Suppressor macrophage treated with lipopolysaccharide for 4 hours (primary cell): ENCODE measurements at regions not wholly inside any gene's neighbourhood (a gene's known extent, or its start where the extent isn't known, plus 50 kb on each side); places are given as distances from the start of the nearest gene placed in this dataset.
"Not testable (repeated sequence)": the region's sequence is repeated elsewhere in the genome, so short reads cannot be mapped to it uniquely, and the experiment has no call there.

Experiments
- DNase-seq: peaks from one replicate; pipeline ENCODE4 v3.0.0-alpha.2; 2020

DNA sequence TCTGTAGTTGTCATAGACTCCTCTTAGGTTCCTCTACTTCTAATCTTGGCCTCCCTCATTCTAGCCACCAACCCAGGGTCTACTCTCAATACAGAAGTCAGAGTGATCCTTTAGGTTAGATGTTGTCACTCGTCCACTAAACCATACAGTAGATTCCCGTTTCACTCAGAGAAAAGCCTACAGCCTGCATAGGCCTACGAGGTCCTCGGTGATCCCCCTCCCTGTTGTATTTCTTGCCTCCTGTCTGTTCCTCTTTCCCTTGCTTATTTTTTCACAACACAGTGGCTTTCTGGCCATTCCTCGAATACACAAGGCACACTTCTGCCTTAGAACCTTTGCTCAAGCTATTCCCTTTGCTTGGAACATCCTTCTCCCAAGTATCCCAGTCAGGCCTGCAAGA lies 183.0 kb upstream of the PRSS1 start:
- DNase-seq: peak; percentile 43

DNA sequence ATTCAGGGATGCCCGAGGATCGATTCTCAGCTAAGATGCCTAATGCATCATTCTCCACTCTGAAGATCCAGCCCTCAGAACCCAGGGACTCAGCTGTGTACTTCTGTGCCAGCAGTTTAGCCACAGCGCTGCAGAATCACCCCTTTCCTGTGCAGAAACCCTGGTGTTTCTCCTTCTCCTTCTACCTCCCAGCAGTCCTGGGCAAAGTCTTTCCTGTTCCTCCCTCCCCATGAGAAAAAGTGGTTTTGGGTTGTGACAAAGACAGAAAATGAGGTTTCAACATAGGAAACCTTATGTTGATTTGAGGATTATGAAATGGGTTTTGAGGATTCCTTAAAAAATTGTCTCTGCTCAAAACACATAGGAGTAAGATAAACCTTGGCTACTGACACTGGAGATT lies 185.1 kb upstream of the PRSS1 start:
- DNase-seq: not testable (repeated sequence)

DNA sequence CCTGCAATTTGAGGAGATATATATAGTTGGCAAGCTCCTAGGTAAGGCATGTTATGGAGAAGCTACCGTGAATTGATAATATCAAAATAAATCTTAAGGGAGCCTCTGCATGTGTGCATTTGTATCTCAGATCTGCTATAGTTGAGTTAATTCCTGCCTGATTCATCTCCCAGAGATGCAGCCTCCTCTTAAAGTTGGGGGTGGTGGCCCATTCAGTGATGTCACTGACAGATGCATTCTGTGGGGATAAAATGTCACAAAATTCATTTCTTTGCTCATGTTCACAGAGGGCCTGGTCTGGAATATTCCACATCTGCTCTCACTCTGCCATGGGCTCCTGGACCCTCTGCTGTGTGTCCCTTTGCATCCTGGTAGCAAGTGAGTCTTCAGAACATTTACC lies 185.8 kb upstream of the PRSS1 start:
- no peak for DNase-seq

DNA sequence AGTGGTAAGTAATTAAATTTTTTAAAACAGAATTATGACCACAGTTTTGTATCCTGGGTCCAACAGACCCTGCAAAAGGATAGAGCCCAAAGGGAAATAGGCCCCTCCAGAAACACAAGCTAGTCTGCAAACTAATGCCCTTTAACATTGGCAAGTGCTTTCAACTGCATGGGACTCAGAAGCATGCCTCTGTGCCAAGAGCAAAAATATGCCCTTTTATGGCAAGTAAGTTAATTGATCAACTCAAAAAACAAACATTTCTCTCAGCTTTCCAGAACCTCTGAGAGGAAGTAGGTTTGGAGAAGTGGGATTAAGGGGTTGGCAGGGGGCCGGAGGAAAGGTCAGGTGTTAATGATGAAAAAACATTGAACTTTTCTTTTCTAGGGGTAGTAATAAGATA lies 186.6 kb upstream of the PRSS1 start:
- no peak for DNase-seq

DNA sequence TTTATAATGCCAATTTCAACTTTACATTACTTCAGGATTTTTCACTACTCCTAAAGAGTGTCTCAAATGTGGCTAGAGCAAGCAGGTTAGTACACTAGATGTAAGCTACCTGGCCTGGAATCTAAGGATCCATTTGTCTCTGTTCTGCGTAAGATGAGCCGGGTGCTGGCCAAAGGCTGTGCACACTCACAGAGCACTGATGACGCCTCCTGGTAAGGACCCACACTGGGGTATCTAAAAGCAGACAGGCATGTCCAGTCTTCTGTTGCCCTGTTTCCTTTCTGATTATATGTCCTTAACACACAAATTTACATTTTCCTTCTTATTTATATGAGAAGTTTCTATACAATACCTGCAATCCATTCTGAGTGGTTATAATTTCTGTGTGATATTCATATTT lies 187.9 kb upstream of the PRSS1 start:
- DNase-seq: not testable (repeated sequence)

DNA sequence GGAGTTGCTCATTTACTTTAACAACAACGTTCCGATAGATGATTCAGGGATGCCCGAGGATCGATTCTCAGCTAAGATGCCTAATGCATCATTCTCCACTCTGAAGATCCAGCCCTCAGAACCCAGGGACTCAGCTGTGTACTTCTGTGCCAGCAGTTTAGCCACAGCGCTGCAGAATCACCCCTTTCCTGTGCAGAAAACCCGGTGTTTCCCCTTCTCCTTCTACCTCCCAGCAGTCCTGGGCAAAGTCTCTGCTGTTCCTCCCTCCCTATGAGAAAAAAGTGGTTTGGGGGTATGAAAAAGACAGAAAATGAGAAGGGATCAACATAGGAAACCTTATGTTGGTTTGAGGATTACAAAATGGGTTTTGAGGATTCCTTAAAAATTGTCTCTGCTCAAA lies 188.5 kb upstream of the PRSS1 start:
- DNase-seq: not testable (repeated sequence)

DNA sequence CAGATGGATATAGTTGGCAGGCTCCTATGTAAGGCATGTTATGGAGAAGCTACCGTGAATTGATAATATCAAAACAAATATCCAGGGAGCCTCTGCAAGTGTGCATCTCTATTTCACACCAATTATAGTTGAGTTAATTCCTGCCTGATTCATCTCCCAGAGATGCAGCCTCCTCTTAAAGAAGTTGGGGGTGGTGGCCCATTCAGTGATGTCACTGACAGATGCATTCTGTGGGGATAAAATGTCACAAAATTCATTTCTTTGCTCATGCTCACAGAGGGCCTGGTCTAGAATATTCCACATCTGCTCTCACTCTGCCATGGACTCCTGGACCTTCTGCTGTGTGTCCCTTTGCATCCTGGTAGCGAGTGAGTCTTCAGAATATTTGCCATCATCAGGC lies 189.1 kb upstream of the PRSS1 start:
- no peak for DNase-seq

DNA sequence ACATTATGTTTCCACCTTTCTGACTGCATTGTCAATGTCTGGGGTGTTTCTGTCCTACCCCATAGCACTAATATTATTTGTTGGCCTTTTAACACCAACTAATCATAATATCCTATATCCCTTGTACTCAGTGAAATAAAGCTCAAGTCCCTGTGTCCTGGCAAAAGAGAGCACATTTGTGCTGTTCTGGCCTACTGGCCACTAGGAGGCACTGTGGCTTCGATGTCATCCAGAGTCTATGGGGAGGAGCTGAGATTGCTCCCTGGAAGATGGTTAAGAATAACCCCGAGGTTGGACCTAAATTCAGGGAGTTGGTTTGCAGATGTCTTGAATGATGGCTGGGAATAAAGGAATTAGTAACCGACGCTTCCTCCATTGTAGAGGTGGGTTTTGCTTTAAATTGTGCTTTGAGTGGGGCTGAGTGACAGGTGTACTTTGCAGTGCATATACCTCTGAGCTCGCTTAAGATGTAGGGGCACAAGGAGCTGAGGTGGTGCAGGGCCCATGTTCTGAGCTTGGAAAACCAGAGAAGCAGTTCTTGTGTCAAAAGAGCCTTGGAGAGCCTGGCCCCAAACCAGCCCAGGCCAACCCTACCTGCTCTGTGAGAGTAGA lies 191.2 kb upstream of the PRSS1 start:
- peak; percentile 77 for DNase-seq

DNA sequence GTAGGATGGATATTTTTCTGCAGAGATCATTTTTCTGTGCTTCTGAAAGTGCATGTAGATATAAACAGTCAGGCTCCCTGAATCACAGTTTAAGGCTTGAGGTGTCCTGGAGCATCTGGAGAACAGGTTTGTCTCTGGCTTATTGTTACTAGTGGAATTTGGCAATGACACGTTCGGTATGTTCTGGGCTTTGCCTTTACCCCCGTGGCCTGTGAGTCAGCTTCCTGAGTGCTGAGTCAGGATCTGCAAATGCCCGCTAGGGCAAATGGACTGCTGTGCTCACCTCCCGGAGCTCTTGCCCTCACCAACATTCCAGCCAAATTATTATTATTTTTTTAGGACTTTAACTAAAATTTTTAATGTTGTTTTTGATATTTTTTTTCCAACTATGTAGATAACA lies 192.5 kb upstream of the PRSS1 start:
- peak; percentile 82 for DNase-seq

DNA sequence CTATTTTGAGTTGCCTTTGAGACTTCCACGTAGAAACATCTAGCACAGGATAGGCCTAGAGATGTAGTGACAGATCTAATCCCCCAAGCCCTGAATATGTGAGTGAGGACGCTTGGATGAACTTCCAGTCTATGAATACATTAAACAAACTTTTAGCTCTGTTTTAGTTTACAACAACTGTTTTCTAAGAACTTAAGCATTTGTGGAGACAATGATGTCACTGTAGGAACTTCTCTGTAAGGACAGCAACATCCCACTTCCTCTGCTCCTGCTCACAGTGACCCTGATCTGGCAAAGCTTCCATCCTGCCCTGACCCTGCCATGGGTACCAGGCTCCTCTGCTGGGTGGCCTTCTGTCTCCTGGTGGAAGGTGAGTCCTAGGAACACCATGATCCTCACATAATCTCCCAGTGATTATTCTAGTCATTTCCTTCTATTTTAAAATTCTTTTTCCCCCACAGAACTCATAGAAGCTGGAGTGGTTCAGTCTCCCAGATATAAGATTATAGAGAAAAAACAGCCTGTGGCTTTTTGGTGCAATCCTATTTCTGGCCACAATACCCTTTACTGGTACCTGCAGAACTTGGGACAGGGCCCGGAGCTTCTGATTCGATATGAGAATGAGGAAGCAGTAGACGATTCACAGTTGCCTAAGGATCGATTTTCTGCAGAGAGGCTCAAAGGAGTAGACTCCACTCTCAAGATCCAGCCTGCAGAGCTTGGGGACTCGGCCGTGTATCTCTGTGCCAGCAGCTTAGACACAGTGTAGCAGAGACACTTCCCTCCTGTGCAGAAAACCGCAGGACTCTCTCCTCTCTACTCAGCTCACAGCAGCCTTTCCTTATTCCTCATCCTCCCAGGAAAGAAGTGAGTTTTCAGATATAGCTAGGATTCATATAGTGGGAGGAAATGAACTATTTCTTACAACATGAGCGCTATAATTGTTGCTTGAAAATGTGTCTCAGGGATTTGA lies 194.4 kb upstream of the PRSS1 start:
- DNase-seq: peak; percentile 32

DNA sequence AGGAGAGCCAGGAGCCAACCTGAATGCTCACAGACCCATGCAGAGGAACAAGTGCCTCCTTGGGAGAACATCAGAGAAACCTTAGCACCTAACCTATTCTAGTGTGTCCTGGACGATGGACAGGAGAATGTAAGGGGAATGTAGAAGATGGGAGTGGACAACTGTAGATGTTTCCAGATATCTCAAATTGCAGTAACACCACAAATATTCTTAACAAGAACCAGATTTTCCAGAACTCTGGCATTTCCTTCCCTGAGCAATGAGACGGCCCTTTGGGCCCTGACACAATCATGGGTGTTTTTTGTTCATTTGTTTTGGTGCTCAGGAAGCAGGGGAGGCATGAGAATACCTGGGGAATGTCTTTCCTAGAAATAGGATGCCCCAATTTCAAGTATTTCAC lies 196.1 kb upstream of the PRSS1 start:
- DNase-seq: no peak

DNA sequence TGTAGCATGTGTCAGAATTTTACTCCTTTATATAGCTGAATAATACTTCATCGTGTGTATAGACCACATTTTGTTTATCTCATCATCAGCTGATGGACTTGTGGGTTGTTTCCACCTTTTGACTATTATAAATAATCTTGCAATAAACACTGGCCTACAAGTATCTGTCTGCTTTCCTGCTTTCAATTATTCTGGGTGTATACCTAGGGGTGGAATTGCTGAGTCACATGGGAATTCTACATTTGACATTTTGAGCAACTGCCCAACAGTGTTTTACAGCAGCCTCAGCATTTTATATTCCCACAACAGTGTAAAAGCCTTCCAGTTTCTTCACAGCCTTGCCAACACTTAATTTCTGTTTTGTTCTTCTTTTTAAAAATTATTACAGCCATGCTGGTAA lies 200.3 kb upstream of the PRSS1 start:
- peak; percentile 41 for DNase-seq

DNA sequence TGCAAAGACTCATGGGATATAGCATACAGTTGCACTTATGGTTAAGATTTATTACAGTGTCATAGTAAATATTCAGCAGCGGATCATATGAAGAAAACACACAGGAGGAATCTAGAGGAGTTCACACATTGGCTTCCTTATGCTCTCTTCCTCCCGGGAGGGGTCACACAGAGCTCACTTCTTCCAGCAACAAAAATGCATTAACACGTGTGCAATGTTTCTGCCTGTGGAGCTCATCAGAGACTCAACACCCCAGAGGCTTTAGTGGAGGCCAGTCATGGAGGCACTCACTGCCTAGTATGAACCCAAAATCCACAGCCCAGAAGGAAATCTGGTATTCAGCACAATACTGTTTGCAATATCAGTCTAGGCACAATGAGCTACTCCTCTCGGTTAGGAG lies 202.8 kb upstream of the PRSS1 start:
- no peak for DNase-seq

DNA sequence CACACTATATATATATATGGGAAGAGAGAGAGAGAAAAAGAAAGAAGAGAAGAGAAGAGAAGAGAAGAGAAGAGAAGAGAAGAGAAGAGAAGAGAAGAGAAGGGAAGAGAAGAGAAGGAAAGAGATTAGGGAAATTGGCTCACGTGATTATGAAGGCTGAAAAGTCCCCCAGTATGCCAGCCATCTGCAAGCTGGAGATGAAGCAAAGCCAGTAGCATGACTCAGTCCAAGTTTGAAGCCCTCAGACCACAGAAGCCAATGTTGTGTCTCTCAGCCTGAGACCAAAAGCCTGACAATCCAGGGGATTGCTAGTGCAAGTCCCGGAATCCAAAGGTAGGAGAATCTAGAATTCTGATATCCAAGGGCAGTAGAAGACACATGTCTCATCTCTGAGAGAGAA lies 206.3 kb upstream of the PRSS1 start:
- peak; percentile 66 for DNase-seq

DNA sequence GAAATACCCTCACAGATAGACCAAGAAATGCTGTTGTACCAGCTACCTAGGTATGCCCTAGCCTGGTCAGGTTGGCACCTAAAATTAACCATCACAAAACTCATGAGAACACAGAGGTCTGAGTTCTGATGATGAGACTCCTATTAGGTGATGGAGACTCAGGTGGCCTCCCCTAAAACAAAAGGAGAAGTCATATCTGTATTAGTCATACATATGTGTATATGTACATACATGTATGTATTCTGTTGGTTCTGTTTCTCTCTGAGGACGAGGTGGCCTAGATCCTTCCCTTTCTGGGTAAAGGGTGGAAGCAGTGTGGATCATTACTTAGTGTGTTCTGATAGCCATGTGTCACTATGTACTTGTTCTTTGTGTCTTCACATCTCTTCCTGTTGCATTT lies 207.2 kb upstream of the PRSS1 start:
- DNase-seq: no peak

DNA sequence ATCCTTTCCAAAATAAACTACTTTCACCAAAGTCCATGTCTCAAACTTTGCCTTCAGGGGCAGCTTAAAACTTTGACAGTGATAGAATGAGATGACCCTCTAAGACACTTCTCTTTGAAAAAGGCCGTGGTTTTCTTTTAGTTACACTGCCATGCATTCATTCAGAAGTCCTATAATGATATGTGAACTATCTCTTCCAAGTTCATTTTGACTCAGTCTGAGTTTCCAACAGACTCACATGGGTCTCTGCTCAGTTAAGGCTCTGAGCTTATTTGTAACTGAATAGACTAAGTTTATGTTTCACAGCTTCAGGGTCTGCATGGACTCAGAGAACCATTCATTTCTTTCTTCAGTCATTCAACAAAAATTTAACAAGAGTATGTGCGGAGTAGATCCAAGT lies 208.9 kb upstream of the PRSS1 start:
- no peak for DNase-seq

DNA sequence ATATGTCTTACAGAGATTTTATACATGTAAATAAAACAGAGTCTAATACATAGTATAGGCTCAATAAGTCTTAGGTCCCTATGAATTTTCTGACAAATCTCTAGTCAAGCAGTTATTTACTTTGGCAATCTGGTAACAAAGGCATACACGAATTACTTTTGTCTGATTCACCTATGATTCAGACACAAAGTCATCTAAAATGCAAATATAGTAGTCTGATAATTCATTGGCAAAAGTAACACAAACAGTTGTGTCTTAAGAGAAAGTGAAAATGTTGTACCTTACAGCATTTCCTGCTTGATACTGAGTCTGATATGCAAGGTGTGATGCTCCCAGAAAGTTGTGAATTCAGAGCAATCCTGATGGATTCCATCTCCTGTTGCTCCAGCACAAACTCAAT lies 209.4 kb upstream of the PRSS1 start:
- DNase-seq: no peak

DNA sequence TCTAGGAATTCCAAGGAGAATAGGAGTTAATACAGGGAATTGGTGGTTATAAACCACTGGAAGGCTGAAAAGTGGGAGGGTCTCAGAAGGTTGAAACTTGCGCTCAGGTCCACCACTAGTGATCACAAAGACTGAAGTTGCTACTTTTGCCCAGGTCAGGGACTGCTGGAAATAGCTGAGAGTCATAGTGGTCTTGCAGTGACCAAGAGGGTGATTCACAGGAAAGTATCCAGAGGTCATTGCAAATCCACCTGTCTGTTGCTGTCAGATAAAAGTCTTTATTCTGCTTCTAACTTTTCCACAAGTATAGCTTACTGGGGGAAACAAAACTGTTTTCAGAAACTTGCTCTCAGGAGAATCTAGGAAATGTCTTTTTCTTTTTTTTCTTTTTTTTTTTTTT lies 211.5 kb upstream of the PRSS1 start:
- no peak for DNase-seq

DNA sequence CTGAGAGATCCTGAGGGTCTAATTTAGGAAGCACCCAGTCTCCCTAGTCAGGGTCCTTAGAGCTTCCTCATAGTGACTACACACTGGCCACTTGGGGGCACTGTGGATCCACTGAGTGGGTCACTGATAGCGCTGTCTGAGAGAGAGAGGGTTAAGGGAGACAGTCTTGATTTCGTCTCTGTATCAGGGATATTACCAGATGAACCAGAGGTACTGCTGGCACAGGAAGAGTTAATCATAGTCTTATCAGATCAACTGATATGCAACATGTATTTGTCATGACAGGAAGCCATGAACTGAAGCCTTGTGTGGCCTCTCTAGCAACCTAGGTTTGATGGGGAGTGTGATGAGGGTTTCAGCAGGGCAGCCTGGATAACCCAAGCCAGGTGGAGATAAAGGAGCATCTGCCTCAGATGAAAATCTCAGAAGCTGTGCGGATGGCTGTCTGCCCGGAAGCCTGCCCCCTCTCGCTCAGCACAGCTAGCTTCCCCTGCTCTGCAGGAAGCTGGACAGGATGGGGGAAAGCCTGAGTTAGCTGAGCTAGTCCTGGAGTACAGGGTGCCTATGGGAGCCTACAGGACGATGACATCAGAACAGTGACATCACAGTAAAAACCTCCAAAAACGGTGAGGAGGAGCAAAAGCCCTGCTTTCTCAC lies 214.0 kb upstream of the PRSS1 start:
- DNase-seq: peak; percentile 88

DNA sequence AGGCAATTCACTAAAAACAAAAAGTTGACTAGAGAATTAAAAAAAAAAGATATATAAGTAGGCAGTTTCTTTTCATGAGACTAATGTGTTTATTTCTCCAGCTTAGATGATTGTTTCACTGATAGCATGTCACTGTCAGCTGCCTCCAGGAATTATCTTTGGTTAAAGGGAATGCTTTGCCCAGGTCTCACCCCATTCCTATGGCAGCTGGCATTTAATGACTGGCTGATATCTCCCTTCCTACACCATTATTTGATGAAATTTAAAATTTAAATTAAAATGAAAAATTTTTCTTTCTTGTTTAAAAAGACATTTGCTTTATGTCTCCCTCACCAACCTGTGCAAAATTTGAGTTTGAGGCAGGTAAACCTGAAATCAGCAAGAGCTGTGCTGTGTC lies 214.5 kb upstream of the PRSS1 start:
- DNase-seq: no peak

DNA sequence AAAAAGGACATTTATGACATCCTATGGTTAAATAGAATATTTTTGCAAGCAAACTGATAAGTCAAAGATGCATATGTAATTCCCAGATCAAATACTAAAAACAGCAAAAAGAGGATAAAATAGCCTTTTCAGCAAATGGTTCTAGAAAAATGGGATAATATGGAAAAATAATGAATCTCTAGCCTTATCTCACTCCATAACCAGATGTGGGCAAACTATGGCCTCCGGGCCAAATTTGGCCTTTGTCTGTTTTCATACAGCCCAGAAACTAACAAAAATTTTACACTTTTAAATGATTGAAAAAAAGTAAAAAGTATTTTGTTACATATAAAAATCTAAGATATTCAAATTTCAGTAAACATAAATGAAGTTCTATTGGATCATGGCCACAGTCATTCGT lies 215.4 kb upstream of the PRSS1 start:
- DNase-seq: no peak

DNA sequence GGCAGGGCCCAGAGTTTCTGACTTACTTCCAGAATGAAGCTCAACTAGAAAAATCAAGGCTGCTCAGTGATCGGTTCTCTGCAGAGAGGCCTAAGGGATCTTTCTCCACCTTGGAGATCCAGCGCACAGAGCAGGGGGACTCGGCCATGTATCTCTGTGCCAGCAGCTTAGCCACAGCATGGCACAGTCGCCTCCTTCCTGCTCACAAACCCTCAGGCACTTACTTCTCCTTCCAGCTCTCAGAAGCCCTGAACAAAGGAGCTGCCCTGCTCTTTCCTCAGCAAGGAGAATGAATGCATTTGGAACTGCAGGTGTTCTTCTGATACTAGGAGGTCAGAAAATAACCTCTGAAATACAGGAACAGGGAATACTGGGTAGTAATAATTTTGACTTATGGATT lies 219.7 kb upstream of the PRSS1 start:
- no peak for DNase-seq

DNA sequence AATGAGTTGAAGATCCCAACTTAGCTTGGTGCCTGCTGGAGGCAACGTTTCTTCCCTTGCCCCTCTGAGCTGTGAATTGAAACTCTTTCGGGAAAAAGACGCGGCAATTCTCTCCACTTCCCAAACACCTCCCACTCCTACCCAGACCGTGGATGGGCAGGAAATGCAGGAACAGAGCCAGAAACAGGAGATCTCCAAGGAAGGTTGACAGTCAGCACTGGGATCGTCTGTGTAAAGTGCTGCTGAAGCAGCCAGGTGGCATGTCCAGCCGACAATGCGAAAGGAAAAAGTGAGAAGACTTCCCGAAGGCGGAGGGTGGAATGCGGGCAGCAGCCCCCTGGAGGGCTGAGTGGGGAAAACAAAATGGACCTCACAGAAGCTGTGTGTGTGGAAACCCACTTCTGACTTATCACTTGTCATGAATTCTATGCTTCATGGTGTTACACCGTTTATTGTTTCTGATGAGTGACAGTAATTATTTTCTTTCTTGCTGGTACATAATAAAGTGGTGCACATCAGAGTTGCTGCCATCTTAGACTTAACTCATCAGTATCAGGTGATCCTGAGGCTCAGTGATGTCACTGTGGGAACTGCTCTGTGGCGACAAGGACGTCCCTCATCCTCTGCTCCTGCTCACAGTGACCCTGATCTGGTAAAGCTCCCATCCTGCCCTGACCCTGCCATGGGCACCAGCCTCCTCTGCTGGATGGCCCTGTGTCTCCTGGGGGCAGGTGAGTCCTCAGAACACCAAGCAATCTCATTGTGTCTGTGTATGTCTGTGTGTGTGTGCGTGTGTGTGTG lies 220.5 kb upstream of the PRSS1 start:
- no peak for DNase-seq
